ENCODE measurements at regions not wholly inside any gene's neighbourhood (a gene's known extent, or its start where the extent isn't known, plus 50 kb on each side); places are given as distances from the start of the nearest gene placed in this dataset.
A peak's percentile ranks its signal among the peaks of the same experiment; 100 is the strongest.
"Not testable (repeated sequence)": the region's sequence is repeated elsewhere in the genome, so short reads cannot be mapped to it uniquely, and the experiment has no call there.

DNA sequence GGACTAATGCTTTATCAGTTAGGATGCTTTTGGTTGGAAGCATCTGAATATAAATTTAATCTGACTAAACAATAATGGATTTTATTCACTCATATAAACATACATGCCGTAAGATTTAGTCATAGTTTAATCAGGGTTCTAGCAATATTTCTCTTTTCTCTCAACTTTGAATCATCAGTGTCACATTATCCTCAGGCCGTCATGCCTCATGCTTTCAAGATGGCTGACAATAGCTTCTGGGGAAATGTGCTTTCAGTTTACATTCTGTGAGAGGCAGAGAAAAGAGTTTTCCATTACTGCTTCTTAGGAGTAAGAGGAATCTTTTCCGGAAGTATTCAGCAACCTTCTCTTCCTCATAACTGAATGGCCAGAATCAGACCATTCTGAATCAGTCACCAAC is 162.2 kb downstream of the GJA1 start:
- no peak for DNase-seq

DNA sequence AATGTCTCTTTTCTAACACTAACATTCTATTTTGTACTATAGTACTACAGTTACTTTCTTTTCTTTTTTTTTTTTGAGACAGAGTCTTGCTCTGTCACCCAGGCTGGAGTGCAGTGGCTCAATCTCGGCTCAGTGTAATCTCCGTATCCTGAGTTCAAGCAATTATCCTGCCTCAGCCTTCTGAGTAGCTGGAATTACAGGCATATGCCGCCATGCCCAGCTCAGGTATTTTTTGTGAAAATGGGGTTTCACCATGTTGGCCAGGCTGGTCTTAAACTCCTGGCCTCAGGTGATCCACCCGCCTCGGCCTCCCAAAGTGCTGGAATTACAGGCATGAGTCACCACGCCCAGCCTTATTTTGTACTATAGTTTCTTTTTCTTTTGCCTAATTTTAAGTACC is 163.9 kb downstream of the GJA1 start:
- DNase-seq = peak; percentile 19

DNA sequence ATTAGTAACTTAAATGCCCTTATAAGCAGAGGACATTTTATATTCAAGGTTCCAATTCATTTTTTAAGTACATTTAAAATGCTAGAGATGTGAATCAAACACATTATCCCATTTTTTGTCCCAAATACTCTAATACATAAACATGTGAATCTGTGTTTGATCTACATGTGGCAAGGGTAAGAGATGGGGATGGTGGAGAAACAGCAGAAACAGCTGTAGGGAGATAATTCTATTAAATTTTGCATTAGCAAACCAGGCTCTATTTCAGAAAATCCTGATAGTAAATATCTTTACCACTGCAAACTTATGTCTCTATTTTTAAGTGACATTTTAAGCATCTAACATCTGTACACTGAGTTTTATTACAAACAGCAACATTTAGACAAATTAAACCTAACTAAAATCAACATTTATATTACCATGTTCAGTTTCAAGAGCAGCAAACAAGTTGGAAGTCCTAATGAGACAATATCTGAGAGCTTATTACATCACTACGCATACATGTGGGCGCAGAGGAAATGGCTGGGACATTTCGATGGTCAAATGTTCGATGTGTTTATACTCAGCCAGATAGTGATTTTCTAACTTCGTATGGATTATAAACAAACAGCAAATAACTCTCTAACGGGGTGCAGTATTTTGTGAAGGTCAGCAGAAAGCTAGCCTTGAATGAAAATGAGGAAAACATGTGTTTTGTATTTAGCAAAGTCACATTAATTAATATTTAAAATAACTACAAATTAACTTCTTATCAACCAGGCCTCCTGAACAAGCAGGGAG is 165.1 kb downstream of the GJA1 start:
- no peak for DNase-seq

DNA sequence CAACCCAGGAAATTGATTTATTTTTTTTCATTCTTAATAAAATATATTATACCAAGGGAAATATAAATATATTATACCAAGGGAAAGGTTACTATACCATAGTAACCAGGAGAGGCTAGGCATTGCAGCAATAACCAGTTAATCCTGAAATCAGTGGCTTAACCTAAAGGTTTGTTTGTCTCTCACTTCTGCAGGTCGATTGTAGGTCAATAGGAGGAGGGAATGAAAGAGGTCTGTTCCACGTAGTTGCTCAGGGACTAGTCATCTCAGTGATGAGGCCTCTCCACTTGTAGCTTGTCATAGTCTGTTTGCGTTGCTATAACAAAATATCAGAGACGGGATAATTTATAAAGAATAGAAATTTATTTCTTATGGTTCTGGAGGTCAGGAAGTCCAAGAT is 168.0 kb downstream of the GJA1 start:
- peak; percentile 36 for DNase-seq

DNA sequence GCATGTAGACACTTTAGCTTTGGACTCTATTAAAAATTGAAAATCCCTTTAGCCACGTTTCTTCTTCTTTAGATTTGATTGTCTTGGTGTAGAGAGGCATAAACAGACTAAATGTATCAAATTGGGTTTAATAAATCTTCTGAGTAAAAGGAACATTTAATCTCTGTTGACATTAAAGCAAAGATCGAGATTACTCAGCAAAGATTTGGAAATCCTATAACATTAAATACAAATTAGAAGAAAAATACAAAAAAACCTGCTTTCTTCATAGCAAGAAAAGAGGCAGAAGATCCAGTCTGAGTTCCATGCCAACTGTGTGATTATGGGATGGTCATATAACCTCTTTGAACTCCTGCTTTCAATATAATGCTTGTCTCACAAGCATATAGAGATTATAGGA is 172.3 kb downstream of the GJA1 start:
- no peak for DNase-seq

DNA sequence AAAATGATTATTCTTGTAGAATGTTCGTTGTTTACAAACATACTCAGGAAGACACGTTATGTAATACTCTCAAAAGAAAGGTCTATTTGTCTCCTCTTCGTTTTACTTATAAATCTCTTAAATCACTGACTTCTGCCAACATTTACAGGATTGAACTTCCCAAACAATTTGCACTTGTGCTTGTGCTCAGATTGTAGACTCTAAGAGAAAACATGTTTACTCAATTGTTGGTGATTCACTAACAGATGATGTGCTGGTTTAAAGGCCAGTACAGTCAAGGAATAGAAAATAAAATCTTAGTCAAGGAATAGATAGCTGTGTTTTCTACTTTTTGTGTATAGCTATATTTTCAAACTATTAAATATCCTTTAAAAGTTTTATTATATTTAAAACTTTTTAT is 172.8 kb downstream of the GJA1 start:
- DNase-seq = no peak

GRCh38 chr6:121609281-121609680 is 173.8 kb downstream of the GJA1 start:
- no peak for DNase-seq

DNA sequence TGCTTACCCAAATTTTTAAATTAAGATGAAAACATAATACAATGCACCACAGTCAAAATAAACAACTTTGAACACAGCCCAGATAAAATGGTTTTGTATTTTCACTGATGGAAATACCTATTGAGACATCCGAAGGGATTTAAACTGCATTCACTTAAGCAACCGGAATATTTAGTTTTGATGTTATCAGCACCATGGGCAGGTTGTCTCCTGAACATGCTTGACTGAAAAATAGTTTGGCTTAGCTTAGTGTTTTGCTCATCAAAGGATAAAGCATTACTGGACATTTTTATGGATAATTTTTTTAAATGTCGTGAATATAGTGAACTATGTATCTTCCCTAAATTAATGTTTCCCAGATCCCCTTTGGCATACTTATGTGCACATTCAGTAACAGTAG is 177.5 kb downstream of the GJA1 start:
- DNase-seq = no peak

GRCh38 chr6:121614115-121614514 is 178.7 kb downstream of the GJA1 start:
- no peak for DNase-seq

GRCh38 chr6:121615493-121615892 is 180.0 kb downstream of the GJA1 start:
- DNase-seq = no peak

- no peak for DNase-seq
These were observed 181.0 kb downstream of the GJA1 start for GRCh38 chr6:121616406-121616805.

DNA sequence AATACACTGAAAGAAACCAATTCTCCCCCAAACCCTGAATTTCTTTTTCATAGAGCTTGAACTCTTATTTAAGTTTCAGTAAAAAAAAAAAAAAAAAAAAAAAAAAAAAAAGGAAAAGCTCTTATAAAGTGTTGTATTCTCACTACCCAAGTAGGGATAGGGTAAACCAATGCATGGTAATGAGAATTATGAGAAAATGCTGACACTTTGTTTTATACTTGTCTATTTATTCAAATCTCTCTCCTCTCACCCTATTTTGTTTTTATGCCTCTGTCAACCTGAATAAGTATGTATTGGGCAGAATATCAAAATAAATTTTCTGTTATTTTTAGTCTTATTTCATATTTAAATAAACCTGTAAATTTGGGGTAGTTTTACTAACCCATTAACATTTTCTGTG is 181.9 kb downstream of the GJA1 start:
- no peak for DNase-seq

GRCh38 chr6:121619013-121619412 is 183.6 kb downstream of the GJA1 start:
- no peak for DNase-seq

- DNase-seq = peak; percentile 62
These were observed 184.7 kb downstream of the GJA1 start for GRCh38 chr6:121619987-121620740.

DNA sequence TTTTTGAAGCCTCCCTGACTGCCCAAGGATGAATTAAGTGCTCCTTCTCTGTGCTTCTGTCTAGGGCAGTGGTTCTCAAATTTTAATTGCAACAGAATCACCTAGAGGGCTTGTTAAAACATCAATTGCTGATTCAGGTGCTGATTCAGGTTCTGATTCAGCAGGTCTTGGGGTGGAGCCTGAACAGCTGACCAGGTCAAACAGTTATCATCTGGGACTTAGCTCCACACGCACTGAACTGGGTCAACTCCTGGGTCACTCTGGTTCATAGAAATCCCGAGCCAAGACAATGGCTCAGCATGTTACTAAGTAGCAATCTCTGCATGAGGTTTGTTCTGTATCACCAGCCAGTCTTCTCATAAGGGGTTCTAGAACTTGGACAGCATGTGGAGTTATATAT is 192.3 kb downstream of the GJA1 start:
- no peak for DNase-seq

DNA sequence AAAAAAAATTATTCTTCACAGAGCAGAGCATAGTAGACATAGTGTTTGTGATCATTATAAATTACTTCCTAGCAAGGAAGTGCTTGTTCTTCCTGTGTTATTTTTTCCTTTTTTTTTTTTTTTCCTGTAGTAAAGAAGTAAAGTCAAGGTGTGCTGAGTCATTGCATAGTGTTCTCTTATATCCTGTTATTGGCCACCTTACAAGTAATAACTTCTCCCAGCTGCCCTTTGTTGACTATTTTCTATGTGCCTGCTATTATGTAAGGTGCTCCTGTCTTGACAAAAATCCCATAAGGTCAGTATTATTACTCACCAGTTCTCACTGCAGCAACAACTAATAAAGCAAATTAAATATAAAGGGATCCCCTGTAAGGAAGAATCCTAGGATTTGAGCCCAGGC is 195.3 kb downstream of the GJA1 start:
- no peak for DNase-seq

GRCh38 chr6:121631752-121632151 is 196.3 kb downstream of the GJA1 start:
- DNase-seq = not testable (repeated sequence)

GRCh38 chr6:121633309-121633708 is 197.9 kb downstream of the GJA1 start:
- no peak for DNase-seq

GRCh38 chr6:121634586-121634985 is 199.1 kb downstream of the GJA1 start:
- not testable (repeated sequence) for DNase-seq

DNA sequence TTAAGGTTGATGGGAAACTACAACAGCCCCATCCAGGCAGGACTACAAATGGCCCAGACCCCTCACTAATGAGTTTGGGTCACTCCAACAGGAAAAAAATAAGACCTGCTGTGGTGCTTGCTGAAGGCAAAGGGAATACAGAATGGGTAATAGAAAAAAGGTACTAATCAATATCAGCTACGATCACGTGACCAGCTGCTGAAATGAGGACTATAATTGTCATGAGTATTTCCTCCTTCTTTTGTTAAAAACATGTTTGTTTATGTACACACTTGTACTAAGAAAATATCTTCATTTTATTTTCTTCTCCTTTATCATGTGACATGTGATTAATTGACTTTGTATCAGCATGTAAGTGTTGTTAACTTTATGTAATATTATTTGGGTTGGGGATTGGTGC is 199.9 kb downstream of the GJA1 start:
- no peak for DNase-seq

- DNase-seq = not testable (repeated sequence)
These were observed 200.8 kb downstream of the GJA1 start for GRCh38 chr6:121636217-121636616.

DNA sequence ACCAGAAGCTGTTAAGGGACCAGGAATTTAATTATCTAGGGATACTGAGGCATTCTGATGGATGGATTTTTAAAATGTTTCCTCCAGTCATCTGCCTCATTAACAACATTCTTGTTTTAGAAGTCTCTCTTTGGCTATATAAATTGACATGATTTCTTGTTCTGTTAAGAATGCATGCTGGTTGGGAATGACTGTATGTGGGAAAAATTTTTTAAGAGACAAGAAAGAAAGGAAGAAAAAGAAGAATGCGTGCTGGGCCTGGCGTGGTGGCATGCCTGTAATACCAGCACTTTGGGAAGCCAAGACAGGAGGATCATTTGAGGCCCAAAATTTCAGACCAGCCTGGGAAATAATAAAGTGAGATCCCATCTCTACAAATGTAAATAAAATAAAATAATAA is 203.6 kb downstream of the GJA1 start:
- no peak for DNase-seq

- DNase-seq = no peak
These were observed 205.7 kb downstream of the GJA1 start for GRCh38 chr6:121641158-121641557.

- DNase-seq = no peak
These were observed 209.8 kb downstream of the GJA1 start for GRCh38 chr6:121645100-121645745.

Data from NCI-H82 (cell line).